GM18858 (cell line): ENCODE measurements at regions not wholly inside any gene's neighbourhood (a gene's known extent, or its start where the extent isn't known, plus 50 kb on each side); places are given as distances from the start of the nearest gene placed in this dataset.
"Not testable (repeated sequence)": the region's sequence is repeated elsewhere in the genome, so short reads cannot be mapped to it uniquely, and the experiment has no call there.

ENCODE experiments used
- ATAC-seq: cut with Tn5 transposase; IDR thresholded peaks from one replicate; pipeline ENCODE4 v1.9.1; 2021; ENCODE audit not compliant: unreplicated experiment

- no peak for ATAC-seq
These were observed 357.2 kb upstream of the EPHA4 start for GRCh38 chr2:221929259-221929658.

GRCh38 chr2:221926327-221926726 lies 354.2 kb upstream of the EPHA4 start:
- no peak for ATAC-seq

- no peak for ATAC-seq
These were observed 352.5 kb upstream of the EPHA4 start for GRCh38 chr2:221924576-221924975.

GRCh38 chr2:221915926-221916325 lies 343.8 kb upstream of the EPHA4 start:
- ATAC-seq: no peak

GRCh38 chr2:221914334-221914880 lies 342.3 kb upstream of the EPHA4 start:
- no peak for ATAC-seq

- ATAC-seq: no peak
These were observed 339.8 kb upstream of the EPHA4 start for GRCh38 chr2:221911890-221912289.

GRCh38 chr2:221911321-221911720 lies 339.2 kb upstream of the EPHA4 start:
- no peak for ATAC-seq

GRCh38 chr2:221908518-221908917 lies 336.4 kb upstream of the EPHA4 start:
- ATAC-seq: no peak

- ATAC-seq: no peak
These were observed 325.6 kb upstream of the EPHA4 start for GRCh38 chr2:221897718-221898117.

- no peak for ATAC-seq
These were observed 324.5 kb upstream of the EPHA4 start for GRCh38 chr2:221896505-221897151.

GRCh38 chr2:221895366-221896121 lies 323.4 kb upstream of the EPHA4 start:
- no peak for ATAC-seq

- no peak for ATAC-seq
These were observed 321.4 kb upstream of the EPHA4 start for GRCh38 chr2:221893501-221893900.

GRCh38 chr2:221892006-221892405 lies 319.9 kb upstream of the EPHA4 start:
- not testable (repeated sequence) for ATAC-seq

GRCh38 chr2:221883976-221884375 lies 311.9 kb upstream of the EPHA4 start:
- no peak for ATAC-seq

GRCh38 chr2:221876016-221876415 lies 303.9 kb upstream of the EPHA4 start:
- ATAC-seq: no peak

- ATAC-seq: no peak
These were observed 302.3 kb upstream of the EPHA4 start for GRCh38 chr2:221874444-221874843.

GRCh38 chr2:221857719-221858118 lies 285.6 kb upstream of the EPHA4 start:
- ATAC-seq: no peak

- ATAC-seq: no peak
These were observed 281.2 kb upstream of the EPHA4 start for GRCh38 chr2:221853297-221853696.

GRCh38 chr2:221851531-221852045 lies 279.5 kb upstream of the EPHA4 start:
- no peak for ATAC-seq

- no peak for ATAC-seq
These were observed 278.0 kb upstream of the EPHA4 start for GRCh38 chr2:221850076-221850475.

GRCh38 chr2:221848286-221848685 lies 276.2 kb upstream of the EPHA4 start:
- ATAC-seq: no peak

GRCh38 chr2:221845021-221845365 lies 272.9 kb upstream of the EPHA4 start:
- ATAC-seq: no peak
